Transverse colon (tissue), 4 donors: ENCODE measurements at regions not wholly inside any gene's neighbourhood (a gene's known extent, or its start where the extent isn't known, plus 50 kb on each side); places are given as distances from the start of the nearest gene placed in this dataset.

Source experiments
- DNase-seq: peaks from one replicate; pipeline ENCODE4 v3.0.0-alpha.2; 2019
- H3K27ac ChIP-seq, 4 donors: fragments of 200-600 bp; sonication (generic); 2 replicates each; pipeline ENCODE4 v1.5.1; 2016 to 2018; ENCODE audit warnings: inconsistent platforms in 4 of 4
- H3K27me3 ChIP-seq: fragments of 200-600 bp; sonication (generic); 2 replicates; pipeline ENCODE4 v1.5.1; 2017; ENCODE audit warnings: inconsistent platforms
- H3K36me3 ChIP-seq, 4 donors: fragments of 200-600 bp; sonication (generic); 2 replicates each; pipeline ENCODE4 v1.5.1; 2017 to 2019; ENCODE audit warnings: inconsistent platforms in 4 of 4
- H3K4me1 ChIP-seq, 4 donors: fragments of 200-600 bp; sonication (generic); 2 replicates each; pipeline ENCODE4 v1.5.1; 2017 to 2020; ENCODE audit warnings: inconsistent platforms in 4 of 4
- H3K4me3 ChIP-seq, 4 donors: fragments of 200-600 bp; sonication (generic); 1 replicate in 1 of 4; 2 replicates in 3 of 4; pipeline versions ENCODE4 v1.5.1 to v1.6.1; 2017 to 2019; ENCODE audit warnings: inconsistent platforms in 4 of 4
- H3K9me3 ChIP-seq, 2 donors: fragments of 200-600 bp; sonication (generic); 2 replicates each; pipeline ENCODE4 v1.5.1; 2017 to 2019; ENCODE audit warnings: inconsistent platforms in 2 of 2
- EP300 ChIP-seq: sonication (generic); formaldehyde crosslinking; IDR thresholded peaks from one replicate; pipeline ENCODE4 v1.6.1; 2017; ENCODE audit warnings: antibody characterized with exemption, low read depth
- POLR2A ChIP-seq: fragments of 450-650 bp; IDR thresholded peaks from one replicate; pipeline ENCODE4 v1.6.1; 2016; ENCODE audit warnings: antibody characterized with exemption, mild to moderate bottlenecking, moderate library complexity
- POLR2AphosphoS5 ChIP-seq, 3 donors: sonication (generic); formaldehyde crosslinking; IDR thresholded peaks; one replicate each; pipeline ENCODE4 v1.6.1; 2016; ENCODE audit warnings: antibody characterized with exemption in 3 of 3
- WGBS, 2 donors: methylation state at CpG; one replicate each; pipeline ENCODE4 v1.1.5; 2018; ENCODE audit warnings: low coverage in 1 of 2; 5-methylcytosine and 5-hydroxymethylcytosine counted together
- in situ Hi-C, 4 donors: fragments of 200-750 bp; cut with MboI; loops; one replicate each; pipeline versions ENCODE4 v1.15.0 to v1.15.1; 2017; ENCODE audit warnings: low sequenced_read_pairs in 3 of 4, low pct_ligation_motif_present in 1 of 4, low pct_unique_long_range_greater_than_20kb in 1 of 4
- intact Hi-C: fragments of 100-400 bp; cut with DNase I; formaldehyde crosslinking; loops from one replicate; pipeline ENCODE4 v1.15.1; 2023; ENCODE audit warnings: low total_unique reads
- TF ChIP-seq, protein P1 (sequence below), 5 experiments: fragments of 200-600 bp in 3 of 5; fragments of 450-650 bp in 2 of 5; sonication (generic) in 3 of 5; IDR thresholded peaks; 1 replicate in 2 of 5; 2 replicates in 3 of 5; pipeline ENCODE4 v1.5.1; 2016 to 2017; ENCODE audit warnings: antibody characterized with exemption in 5 of 5, inconsistent platforms in 3 of 5, mild to moderate bottlenecking in 2 of 5, moderate library complexity in 1 of 5

DNA sequence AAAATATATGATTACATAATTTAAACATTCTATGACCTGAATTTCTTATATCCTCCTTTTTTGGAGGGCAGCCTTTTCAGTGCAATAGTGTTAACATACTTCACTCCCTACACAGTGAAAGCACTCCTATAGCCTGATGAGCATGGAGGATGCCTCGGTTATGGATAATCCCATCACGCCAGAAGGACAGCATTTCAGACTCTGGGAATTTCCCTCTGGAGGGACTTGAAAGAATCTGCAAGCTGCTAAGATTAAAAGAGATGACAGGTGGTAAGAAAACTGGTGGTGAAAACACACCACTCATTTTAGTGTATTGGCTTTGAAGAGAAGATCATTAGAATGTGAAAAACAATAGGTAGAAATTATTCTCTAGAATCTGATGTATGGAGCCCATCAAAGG, 99.3 kb upstream of the LMNTD1 start:
- Histone ChIP-seq H3K4me1 (no peaks in the 10 kb centered on the region), H3K27ac (no peak overlapping the region), H3K27me3 (no peaks in the 10 kb centered on the region), H3K9me3 (no peaks in the 10 kb centered on the region), H3K36me3 (no peaks in the 10 kb centered on the region), H3K4me3 (no peak overlapping the region)
- no peak for DNase-seq
- no peak for TF ChIP-seq EP300
- TF ChIP-seq POLR2A: no peak
- TF ChIP-seq, protein P1, sequence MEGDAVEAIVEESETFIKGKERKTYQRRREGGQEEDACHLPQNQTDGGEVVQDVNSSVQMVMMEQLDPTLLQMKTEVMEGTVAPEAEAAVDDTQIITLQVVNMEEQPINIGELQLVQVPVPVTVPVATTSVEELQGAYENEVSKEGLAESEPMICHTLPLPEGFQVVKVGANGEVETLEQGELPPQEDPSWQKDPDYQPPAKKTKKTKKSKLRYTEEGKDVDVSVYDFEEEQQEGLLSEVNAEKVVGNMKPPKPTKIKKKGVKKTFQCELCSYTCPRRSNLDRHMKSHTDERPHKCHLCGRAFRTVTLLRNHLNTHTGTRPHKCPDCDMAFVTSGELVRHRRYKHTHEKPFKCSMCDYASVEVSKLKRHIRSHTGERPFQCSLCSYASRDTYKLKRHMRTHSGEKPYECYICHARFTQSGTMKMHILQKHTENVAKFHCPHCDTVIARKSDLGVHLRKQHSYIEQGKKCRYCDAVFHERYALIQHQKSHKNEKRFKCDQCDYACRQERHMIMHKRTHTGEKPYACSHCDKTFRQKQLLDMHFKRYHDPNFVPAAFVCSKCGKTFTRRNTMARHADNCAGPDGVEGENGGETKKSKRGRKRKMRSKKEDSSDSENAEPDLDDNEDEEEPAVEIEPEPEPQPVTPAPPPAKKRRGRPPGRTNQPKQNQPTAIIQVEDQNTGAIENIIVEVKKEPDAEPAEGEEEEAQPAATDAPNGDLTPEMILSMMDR (IDR thresholded peaks at IDR 0.05): no peak
- no peak for TF ChIP-seq POLR2AphosphoS5 (IDR thresholded peaks at IDR 0.05)
- in situ Hi-C loops (no loop called here), intact Hi-C loops (no loop called here)
- WGBS, 2 donors: 78 to 79% methylated on average over 2 of the region's 2 CpGs

DNA sequence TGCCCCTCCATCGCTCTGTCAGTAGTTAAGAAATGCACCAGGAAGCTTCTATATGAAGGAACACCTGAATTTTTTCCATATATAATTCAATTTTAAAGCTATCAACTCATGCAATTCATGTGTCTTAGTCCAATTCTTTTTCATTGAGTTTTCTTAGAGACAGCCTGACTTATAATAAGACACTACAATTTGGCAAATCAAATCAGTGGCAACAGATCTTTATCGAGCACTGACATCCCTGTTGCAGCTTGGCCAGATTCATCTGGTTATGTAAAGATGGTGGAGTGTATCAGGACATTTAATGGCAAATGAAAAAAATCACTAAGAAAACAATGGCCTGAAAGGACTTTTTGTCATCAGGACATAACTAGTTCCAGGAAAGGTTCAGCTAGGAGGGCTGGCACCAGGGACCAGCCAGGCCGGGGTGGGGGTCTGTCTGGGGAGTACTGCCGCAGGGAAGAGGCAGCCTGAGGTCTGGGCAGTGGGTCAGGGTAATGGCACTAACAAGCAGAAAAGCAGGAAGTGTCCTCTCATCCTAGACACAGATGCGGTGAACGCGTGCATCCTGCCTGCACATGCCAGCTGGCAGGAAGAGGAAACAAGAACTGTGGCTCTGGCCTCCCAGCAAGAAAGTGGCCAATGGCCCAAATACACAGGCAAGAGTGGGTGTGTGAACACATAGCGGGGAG, 100.5 kb upstream of the LMNTD1 start:
- Histone ChIP-seq H3K4me3 (no peak overlapping the region), H3K4me1 (no peaks in the 10 kb centered on the region), H3K36me3 (no peaks in the 10 kb centered on the region), H3K27ac (no peak overlapping the region), H3K9me3 (no peaks in the 10 kb centered on the region), H3K27me3 (no peaks in the 10 kb centered on the region)
- DNase-seq: no peak
- in situ Hi-C loops: no loop called here
- intact Hi-C loops: no loop called here
- TF ChIP-seq, protein P1 (IDR thresholded peaks at IDR 0.05): no peak
- no peak for TF ChIP-seq POLR2A
- TF ChIP-seq POLR2AphosphoS5 (IDR thresholded peaks at IDR 0.05): no peak
- no peak for TF ChIP-seq EP300
- WGBS, 2 donors: 65 to 70% methylated on average over 5 to 8 of the region's 8 CpGs

DNA sequence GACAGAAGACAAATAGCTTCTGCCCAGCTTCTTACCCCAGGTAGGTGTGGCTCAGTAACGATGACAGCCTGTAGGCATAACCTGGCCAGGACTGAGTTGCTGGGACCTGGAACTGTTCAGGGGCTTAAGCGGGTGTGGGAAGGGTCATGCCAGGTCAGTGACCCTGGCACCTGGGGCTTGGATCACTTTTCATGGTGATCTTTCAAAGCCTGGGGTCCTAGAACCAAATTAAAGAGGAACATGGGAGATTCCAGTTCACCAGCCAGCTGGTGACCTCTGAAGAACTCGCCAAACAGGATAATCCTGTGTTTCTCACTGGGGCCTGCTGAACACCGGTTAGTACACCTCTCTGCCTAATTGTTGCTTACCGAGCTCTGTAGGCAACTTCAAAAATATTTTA, 102.6 kb upstream of the LMNTD1 start:
- Histone ChIP-seq H3K27me3 (no peaks in the 10 kb centered on the region), H3K4me1 (no peaks in the 10 kb centered on the region), H3K36me3 (no peaks in the 10 kb centered on the region), H3K27ac (no peak overlapping the region), H3K4me3 (no peak overlapping the region), H3K9me3 (no peaks in the 10 kb centered on the region)
- 75% methylated on average over 5 of the region's 5 CpGs; no CpG with 5 or more reads in 1 of the 2 donors for WGBS, 2 donors
- in situ Hi-C loops (no loop called here), intact Hi-C loops (no loop called here)
- TF ChIP-seq EP300: no peak
- no peak for TF ChIP-seq POLR2A
- TF ChIP-seq, protein P1 (IDR thresholded peaks at IDR 0.05): no peak
- TF ChIP-seq POLR2AphosphoS5 (IDR thresholded peaks at IDR 0.05): no peak
- DNase-seq: no peak

DNA sequence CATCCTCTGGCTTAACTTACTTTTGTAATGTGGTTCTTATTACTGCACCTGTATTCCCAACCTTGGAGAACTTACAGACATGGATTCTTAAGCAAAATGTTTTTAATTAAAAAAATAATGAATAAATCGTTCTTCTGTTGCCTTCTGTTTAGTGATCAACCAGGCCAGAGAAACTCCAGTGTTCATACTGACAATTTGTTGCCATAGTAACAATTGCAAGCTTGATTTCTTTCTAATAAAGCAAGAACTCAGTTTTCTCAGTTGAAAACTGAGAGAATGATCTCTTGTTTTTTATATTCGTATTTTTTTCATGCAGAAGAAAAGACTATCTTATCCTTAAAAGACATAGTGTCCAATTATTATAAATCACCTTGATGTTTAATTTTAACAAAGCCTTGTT, 106.5 kb upstream of the LMNTD1 start:
- in situ Hi-C loops (no loop called here), intact Hi-C loops (no loop called here)
- 75 to 76% methylated on average over 2 of the region's 2 CpGs for WGBS, 2 donors
- TF ChIP-seq POLR2A (no peak), POLR2AphosphoS5 (IDR thresholded peaks at IDR 0.05) (no peak), EP300 (no peak)
- TF ChIP-seq, protein P1 (IDR thresholded peaks at IDR 0.05): no peak
- Histone ChIP-seq H3K36me3 (no peaks in the 10 kb centered on the region), H3K4me3 (no peak overlapping the region), H3K4me1 (no peaks in the 10 kb centered on the region), H3K27ac (no peak overlapping the region), H3K9me3 (no peaks in the 10 kb centered on the region), H3K27me3 (no peaks in the 10 kb centered on the region)
- no peak for DNase-seq
